ENCODE measurements at regions not wholly inside any gene's neighbourhood (a gene's known extent, or its start where the extent isn't known, plus 50 kb on each side); places are given as distances from the start of the nearest gene placed in this dataset.

DNA sequence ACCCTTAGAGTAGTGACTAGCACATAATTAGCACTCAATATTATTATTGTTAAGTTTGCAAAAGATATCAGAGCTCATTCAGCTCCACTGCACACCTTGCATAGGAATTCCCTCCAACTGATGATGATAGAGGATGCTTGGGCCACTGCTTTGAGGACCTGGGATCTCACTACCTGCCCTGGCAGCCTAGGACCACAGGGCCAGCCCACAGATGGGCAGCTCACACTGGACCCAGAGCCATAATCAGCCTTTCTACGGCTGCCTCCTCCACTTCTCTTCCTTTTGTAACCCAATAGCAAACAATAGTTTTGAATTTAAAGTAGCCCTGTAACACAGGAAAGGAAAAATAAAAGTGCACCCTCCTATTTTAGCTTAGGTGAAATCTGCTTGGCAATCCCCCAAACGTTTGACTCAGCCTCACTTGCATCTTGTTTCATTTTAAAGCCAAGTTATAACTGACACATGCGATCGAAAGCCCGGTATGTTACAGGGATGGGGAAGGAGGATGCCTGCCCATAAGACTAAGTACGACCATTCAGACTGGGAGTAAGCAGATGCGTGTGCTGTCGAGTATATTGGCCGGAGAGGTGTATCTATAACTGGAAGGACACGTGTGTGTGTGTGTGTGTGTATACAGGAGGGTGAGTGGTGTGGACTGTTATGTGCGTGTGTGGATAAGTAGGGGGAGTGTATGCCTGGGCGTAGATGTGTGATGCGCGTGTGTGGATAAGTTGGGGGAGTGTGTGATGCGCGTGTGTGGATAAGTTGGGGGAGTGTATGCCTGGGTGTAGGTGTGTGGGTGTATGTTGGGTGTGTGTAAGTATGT lies 65.9 kb downstream of the CPN2 start:
- TF ChIP-seq EGR1 (IDR thresholded peaks at IDR 0.05) (no peak), TAF1 (IDR thresholded peaks at IDR 0.05; ENCODE audit: low read depth) (no peak), EP300 (IDR thresholded peaks at IDR 0.05; ENCODE audit: borderline replicate concordance) (no peak), CREB1 (IDR thresholded peaks at IDR 0.05; ENCODE audit: low read depth) (no peak), ZBTB7A (IDR thresholded peaks at IDR 0.05; ENCODE audit: low read depth) (no peak), CEBPB (IDR thresholded peaks at IDR 0.05) (no peak), RAD21 (IDR thresholded peaks at IDR 0.05; ENCODE audit: low read depth) (no peak), YY1 (IDR thresholded peaks at IDR 0.05; ENCODE audit: low read depth) (no peak)
- TF ChIP-seq, protein P1, sequence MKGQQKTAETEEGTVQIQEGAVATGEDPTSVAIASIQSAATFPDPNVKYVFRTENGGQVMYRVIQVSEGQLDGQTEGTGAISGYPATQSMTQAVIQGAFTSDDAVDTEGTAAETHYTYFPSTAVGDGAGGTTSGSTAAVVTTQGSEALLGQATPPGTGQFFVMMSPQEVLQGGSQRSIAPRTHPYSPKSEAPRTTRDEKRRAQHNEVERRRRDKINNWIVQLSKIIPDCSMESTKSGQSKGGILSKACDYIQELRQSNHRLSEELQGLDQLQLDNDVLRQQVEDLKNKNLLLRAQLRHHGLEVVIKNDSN (IDR thresholded peaks at IDR 0.05) = no peak
- TF ChIP-seq, protein P2, sequence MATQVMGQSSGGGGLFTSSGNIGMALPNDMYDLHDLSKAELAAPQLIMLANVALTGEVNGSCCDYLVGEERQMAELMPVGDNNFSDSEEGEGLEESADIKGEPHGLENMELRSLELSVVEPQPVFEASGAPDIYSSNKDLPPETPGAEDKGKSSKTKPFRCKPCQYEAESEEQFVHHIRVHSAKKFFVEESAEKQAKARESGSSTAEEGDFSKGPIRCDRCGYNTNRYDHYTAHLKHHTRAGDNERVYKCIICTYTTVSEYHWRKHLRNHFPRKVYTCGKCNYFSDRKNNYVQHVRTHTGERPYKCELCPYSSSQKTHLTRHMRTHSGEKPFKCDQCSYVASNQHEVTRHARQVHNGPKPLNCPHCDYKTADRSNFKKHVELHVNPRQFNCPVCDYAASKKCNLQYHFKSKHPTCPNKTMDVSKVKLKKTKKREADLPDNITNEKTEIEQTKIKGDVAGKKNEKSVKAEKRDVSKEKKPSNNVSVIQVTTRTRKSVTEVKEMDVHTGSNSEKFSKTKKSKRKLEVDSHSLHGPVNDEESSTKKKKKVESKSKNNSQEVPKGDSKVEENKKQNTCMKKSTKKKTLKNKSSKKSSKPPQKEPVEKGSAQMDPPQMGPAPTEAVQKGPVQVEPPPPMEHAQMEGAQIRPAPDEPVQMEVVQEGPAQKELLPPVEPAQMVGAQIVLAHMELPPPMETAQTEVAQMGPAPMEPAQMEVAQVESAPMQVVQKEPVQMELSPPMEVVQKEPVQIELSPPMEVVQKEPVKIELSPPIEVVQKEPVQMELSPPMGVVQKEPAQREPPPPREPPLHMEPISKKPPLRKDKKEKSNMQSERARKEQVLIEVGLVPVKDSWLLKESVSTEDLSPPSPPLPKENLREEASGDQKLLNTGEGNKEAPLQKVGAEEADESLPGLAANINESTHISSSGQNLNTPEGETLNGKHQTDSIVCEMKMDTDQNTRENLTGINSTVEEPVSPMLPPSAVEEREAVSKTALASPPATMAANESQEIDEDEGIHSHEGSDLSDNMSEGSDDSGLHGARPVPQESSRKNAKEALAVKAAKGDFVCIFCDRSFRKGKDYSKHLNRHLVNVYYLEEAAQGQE (IDR thresholded peaks at IDR 0.05; ENCODE audit: low read depth) = no peak
- TF ChIP-seq, protein P3, sequence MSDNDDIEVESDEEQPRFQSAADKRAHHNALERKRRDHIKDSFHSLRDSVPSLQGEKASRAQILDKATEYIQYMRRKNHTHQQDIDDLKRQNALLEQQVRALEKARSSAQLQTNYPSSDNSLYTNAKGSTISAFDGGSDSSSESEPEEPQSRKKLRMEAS (IDR thresholded peaks at IDR 0.05) = no peak
